ENCODE measurements at regions not wholly inside any gene's neighbourhood (a gene's known extent, or its start where the extent isn't known, plus 50 kb on each side); places are given as distances from the start of the nearest gene placed in this dataset.
"Not testable (repeated sequence)": the region's sequence is repeated elsewhere in the genome, so short reads cannot be mapped to it uniquely, and the experiment has no call there.

GRCh38 chr3:166005126-166005525, 167.9 kb upstream of the BCHE start:
- DNase-seq: no peak

- DNase-seq: no peak
These were observed 157.1 kb upstream of the BCHE start for GRCh38 chr3:165994293-165994692.

- DNase-seq: no peak
These were observed 147.4 kb upstream of the BCHE start for GRCh38 chr3:165984589-165984988.

GRCh38 chr3:165983284-165983683, 146.1 kb upstream of the BCHE start:
- no peak for DNase-seq

- no peak for DNase-seq
These were observed 144.1 kb upstream of the BCHE start for GRCh38 chr3:165981318-165981717.

- DNase-seq: not testable (repeated sequence)
These were observed 123.6 kb upstream of the BCHE start for GRCh38 chr3:165960825-165961224.

GRCh38 chr3:165954171-165954570, 116.9 kb upstream of the BCHE start:
- no peak for DNase-seq

- DNase-seq: no peak
These were observed 109.1 kb upstream of the BCHE start for GRCh38 chr3:165946360-165946759.

- DNase-seq: no peak
These were observed 101.8 kb upstream of the BCHE start for GRCh38 chr3:165938986-165939540.

GRCh38 chr3:165936081-165936480, 98.9 kb upstream of the BCHE start:
- DNase-seq: not testable (repeated sequence)

GRCh38 chr3:165924301-165924791, 87.1 kb upstream of the BCHE start:
- not testable (repeated sequence) for DNase-seq

GRCh38 chr3:165920984-165921383, 83.8 kb upstream of the BCHE start:
- DNase-seq: no peak

GRCh38 chr3:165919284-165919683, 82.1 kb upstream of the BCHE start:
- no peak for DNase-seq

- no peak for DNase-seq
These were observed 81.4 kb upstream of the BCHE start for GRCh38 chr3:165918657-165918979.

GRCh38 chr3:165917938-165918656, 80.9 kb upstream of the BCHE start:
- not testable (repeated sequence) for DNase-seq

- DNase-seq: not testable (repeated sequence)
These were observed 77.9 kb upstream of the BCHE start for GRCh38 chr3:165915104-165915503.

GRCh38 chr3:165903885-165904630, 66.8 kb upstream of the BCHE start:
- DNase-seq: no peak

GRCh38 chr3:165899066-165899465, 61.8 kb upstream of the BCHE start:
- no peak for DNase-seq

- DNase-seq: no peak
These were observed 59.9 kb upstream of the BCHE start for GRCh38 chr3:165897137-165897536.

GRCh38 chr3:165895919-165896318, 58.7 kb upstream of the BCHE start:
- no peak for DNase-seq

- DNase-seq: no peak
These were observed 55.3 kb upstream of the BCHE start for GRCh38 chr3:165892565-165892964.
